Spleen (tissue), 11 donors: ENCODE measurements at regions not wholly inside any gene's neighbourhood (a gene's known extent, or its start where the extent isn't known, plus 50 kb on each side); places are given as distances from the start of the nearest gene placed in this dataset.

Experiments
- DNase-seq: peaks from one replicate; pipeline ENCODE4 v3.0.0-alpha.2; 2020
- H3K27ac ChIP-seq, 8 donors: fragments of 200-600 bp; sonication (generic) in 7 of 8; 1 replicate in 4 of 8; 2 replicates in 4 of 8; pipeline versions ENCODE4 v1.5.0 to v1.8.0; 2016 to 2021; ENCODE audit warnings: inconsistent platforms in 4 of 8, mild to moderate bottlenecking in 4 of 8, moderate library complexity in 1 of 8
- H3K27me3 ChIP-seq, 7 donors: fragments of 200-600 bp; sonication (generic) in 6 of 7; replicated peaks in 1 of 7; 1 replicate in 4 of 7; 2 replicates in 3 of 7; pipeline versions ENCODE4 v1.5.0 to v1.8.0; 2016 to 2021; ENCODE audit warnings: inconsistent platforms in 3 of 7, mild to moderate bottlenecking in 1 of 7
- H3K36me3 ChIP-seq, 6 donors: fragments of 200-600 bp; sonication (generic) in 5 of 6; 1 replicate in 4 of 6; 2 replicates in 2 of 6; pipeline versions ENCODE4 v1.5.0 to v1.8.0; 2016 to 2021; ENCODE audit warnings: inconsistent platforms in 2 of 6
- H3K4me1 ChIP-seq, 6 donors: fragments of 200-600 bp; sonication (generic) in 5 of 6; 1 replicate in 3 of 6; 2 replicates in 3 of 6; pipeline versions ENCODE4 v1.5.0 to v1.8.0; 2016 to 2021; ENCODE audit warnings: inconsistent platforms in 3 of 6
- H3K4me3 ChIP-seq, 8 donors: fragments of 200-600 bp; sonication (generic) in 7 of 8; 1 replicate in 4 of 8; 2 replicates in 4 of 8; pipeline versions ENCODE4 v1.5.0 to v1.8.0; 2016 to 2021; ENCODE audit warnings: inconsistent platforms in 4 of 8, mild to moderate bottlenecking in 4 of 8, moderate library complexity in 2 of 8
- H3K9me3 ChIP-seq, 8 donors: fragments of 200-600 bp; sonication (generic) in 7 of 8; 1 replicate in 4 of 8; 2 replicates in 4 of 8; pipeline versions ENCODE4 v1.5.0 to v1.8.0; 2016 to 2021; ENCODE audit warnings: inconsistent platforms in 4 of 8
- CTCF ChIP-seq, 11 experiments: fragments of 200-600 bp in 7 of 11; fragments of 450-650 bp in 4 of 11; sonication (generic) in 4 of 11; IDR thresholded peaks in 8 of 11; conservative IDR thresholded peaks in 3 of 11; 1 replicate in 7 of 11; 2 replicates in 4 of 11; pipeline versions ENCODE4 v1.4.0 to v1.8.0; 2016 to 2021; ENCODE audit warnings: antibody characterized with exemption in 11 of 11, inconsistent platforms in 4 of 11, mild to moderate bottlenecking in 1 of 11
- POLR2A ChIP-seq, 3 donors: fragments of 450-650 bp; IDR thresholded peaks; one replicate each; pipeline ENCODE4 v1.5.1; 2017; ENCODE audit warnings: antibody characterized with exemption in 3 of 3, mild to moderate bottlenecking in 1 of 3
- POLR2AphosphoS5 ChIP-seq, 3 donors: sonication (generic); formaldehyde crosslinking; IDR thresholded peaks; one replicate each; pipeline ENCODE4 v1.5.1; 2017; ENCODE audit warnings: antibody characterized with exemption in 3 of 3
- WGBS, 5 donors: extraction: QIAGEN DNeasy Blood & Tissue Kit in 3 of 5; methylation state at CpG; one replicate each; pipeline versions ENCODE4 v1.1.5 to v1.1.7; 2013 to 2018; 5-methylcytosine and 5-hydroxymethylcytosine counted together
- intact Hi-C: fragments of 100-400 bp; cut with DNase I; formaldehyde crosslinking; loops from one replicate; pipeline ENCODE4 v1.15.0; 2023; ENCODE audit warnings: low total_unique reads
- donor health status: healthy with polysubstance abuse.
- donor health status: DM: no; HTN: no; CAD: no; lungs with moderate emphysema.
- donor health status: DM: no; HTN: no; CAD: no.
- donor health status: Bipolar disorder and iron deficiency.
- donor health status: healthy.
- donor health status: DM: no; HTN: no; CAD: no.
- donor health status: DM: yes; HTN: yes; CAD: no.

- Histone ChIP-seq H3K4me3 (no peak overlapping the region), H3K4me1 (no peaks in the 10 kb centered on the region), H3K9me3 (peaks cover 0 to 9% (median 0%) of the 10 kb centered on the region in 8 donors), H3K27ac (no peak overlapping the region), H3K36me3 (no peaks in the 10 kb centered on the region), H3K27me3 (no peaks in the 10 kb centered on the region)
- TF ChIP-seq POLR2AphosphoS5 (IDR thresholded peaks at IDR 0.05), result no peak
- TF ChIP-seq POLR2A (IDR thresholded peaks at IDR 0.05), result no peak
- no peak for TF ChIP-seq CTCF (IDR thresholded peaks at IDR 0.05 in 8 of 11, conservative IDR thresholded peaks at IDR 0.05 in 3 of 11)
- intact Hi-C loops, result no loop called here
- DNase-seq, result no peak
- 75 to 92% (median 88%) methylated on average over 2 of the region's 2 CpGs for WGBS, 5 donors
Observed at GRCh38 chr2:59322870-59323269, 1081.7 kb upstream of the FANCL start.

GRCh38 chr2:59322005-59322404 is 1080.9 kb upstream of the FANCL start:
- H3K36me3 ChIP-seq, result no peaks in the 10 kb centered on the region
- no peaks in the 10 kb centered on the region for H3K27me3 ChIP-seq
- 89 to 93% (median 91%) methylated on average over 7 of the region's 7 CpGs for WGBS, 5 donors
- H3K27ac ChIP-seq, result no peak overlapping the region
- TF ChIP-seq POLR2AphosphoS5 (IDR thresholded peaks at IDR 0.05) (no peak), CTCF (IDR thresholded peaks at IDR 0.05 in 8 of 11, conservative IDR thresholded peaks at IDR 0.05 in 3 of 11) (no peak), POLR2A (IDR thresholded peaks at IDR 0.05) (no peak)
- no peaks in the 10 kb centered on the region for H3K4me1 ChIP-seq
- peaks cover 0 to 9% (median 0%) of the 10 kb centered on the region in 8 donors for H3K9me3 ChIP-seq
- intact Hi-C loops, result no loop called here
- DNase-seq, result no peak
- H3K4me3 ChIP-seq, result no peak overlapping the region

GRCh38 chr2:59314031-59314766 is 1073.1 kb upstream of the FANCL start:
- no peaks in the 10 kb centered on the region for H3K27me3 ChIP-seq
- no peak overlapping the region for H3K4me3 ChIP-seq
- WGBS, 5 donors, result 71 to 77% (median 75%) methylated on average over 16 of the region's 16 CpGs
- DNase-seq, result no peak
- H3K27ac ChIP-seq, result no peak overlapping the region
- H3K4me1 ChIP-seq, result no peaks in the 10 kb centered on the region
- intact Hi-C loops, result no loop called here
- H3K9me3 ChIP-seq, result no peaks in the 10 kb centered on the region
- TF ChIP-seq POLR2A (IDR thresholded peaks at IDR 0.05), result no peak
- no peak for TF ChIP-seq CTCF (IDR thresholded peaks at IDR 0.05 in 8 of 11, conservative IDR thresholded peaks at IDR 0.05 in 3 of 11)
- no peak for TF ChIP-seq POLR2AphosphoS5 (IDR thresholded peaks at IDR 0.05)
- no peaks in the 10 kb centered on the region for H3K36me3 ChIP-seq

GRCh38 chr2:59312967-59313940 is 1072.1 kb upstream of the FANCL start:
- WGBS, 5 donors, result 68 to 80% (median 73%) methylated on average over 11 of the region's 11 CpGs
- no peak overlapping the region for H3K4me3 ChIP-seq
- intact Hi-C loops, result no loop called here
- no peaks in the 10 kb centered on the region for H3K4me1 ChIP-seq
- H3K36me3 ChIP-seq, result no peaks in the 10 kb centered on the region
- H3K9me3 ChIP-seq, result no peaks in the 10 kb centered on the region
- no peak overlapping the region for H3K27ac ChIP-seq
- H3K27me3 ChIP-seq, result no peaks in the 10 kb centered on the region
- DNase-seq, result no peak
- no peak for TF ChIP-seq CTCF (IDR thresholded peaks at IDR 0.05 in 8 of 11, conservative IDR thresholded peaks at IDR 0.05 in 3 of 11)
